H9 (cell line): ENCODE measurements at regions not wholly inside any gene's neighbourhood (a gene's known extent, or its start where the extent isn't known, plus 50 kb on each side); places are given as distances from the start of the nearest gene placed in this dataset.

Experiments used
- DNase-seq: peaks from one replicate; pipeline ENCODE4 v3.0.0-alpha.2; 2017
- H2AFZ ChIP-seq: one replicate; pipeline ENCODE4 v1.6.1; 2013; ENCODE audit warnings: mild to moderate bottlenecking, low read length, control low read depth, moderate library complexity
- H2AK5ac ChIP-seq: 2 replicates; pipeline ENCODE4 v1.6.1; 2013; ENCODE audit warnings: low read length, control low read depth, mixed read lengths; ENCODE audit not compliant: insufficient read length
- H2BK120ac ChIP-seq: one replicate; pipeline ENCODE4 v1.6.1; 2013; ENCODE audit warnings: low read depth, mild to moderate bottlenecking, low read length, control low read depth, inconsistent platforms; ENCODE audit not compliant: poor library complexity, severe bottlenecking
- H2BK12ac ChIP-seq: 2 replicates; pipeline ENCODE4 v1.6.1; 2013; ENCODE audit warnings: low read length, control low read depth, mixed read lengths, low read depth; ENCODE audit not compliant: insufficient read length
- H2BK15ac ChIP-seq: 2 replicates; pipeline ENCODE4 v1.6.1; 2013; ENCODE audit warnings: low read depth, low read length, control low read depth
- H2BK20ac ChIP-seq: one replicate; pipeline ENCODE4 v1.6.1; 2013; ENCODE audit warnings: low read depth, mild to moderate bottlenecking, low read length, control low read depth, inconsistent platforms; ENCODE audit not compliant: poor library complexity, severe bottlenecking
- H2BK5ac ChIP-seq: 2 replicates; pipeline ENCODE4 v1.6.1; 2013; ENCODE audit warnings: low read length, control low read depth, mixed read lengths; ENCODE audit not compliant: insufficient read length
- H3K14ac ChIP-seq: 2 replicates; pipeline ENCODE4 v1.6.1; 2013; ENCODE audit warnings: low read length, control low read depth; ENCODE audit not compliant: insufficient read depth
- H3K18ac ChIP-seq: 2 replicates; pipeline ENCODE4 v1.6.1; 2013; ENCODE audit warnings: low read depth, mild to moderate bottlenecking, mixed read lengths, low read length, control low read depth; ENCODE audit not compliant: insufficient read length
- H3K23ac ChIP-seq: 2 replicates; pipeline ENCODE4 v1.6.1; 2013; ENCODE audit warnings: low read length, control low read depth, mixed read lengths, low read depth; ENCODE audit not compliant: insufficient read length
- H3K23me2 ChIP-seq: 2 replicates; pipeline ENCODE4 v1.6.1; 2013; ENCODE audit warnings: low read depth, mild to moderate bottlenecking, mixed read lengths, low read length, control low read depth; ENCODE audit not compliant: insufficient read length, poor library complexity, severe bottlenecking
- H3K27ac ChIP-seq: 2 replicates; pipeline ENCODE4 v1.5.1; 2013; ENCODE audit warnings: low read length, control low read depth, mixed read lengths, low read depth; ENCODE audit not compliant: insufficient read length
- H3K27me3 ChIP-seq: 2 replicates; pipeline ENCODE4 v1.6.1; 2013; ENCODE audit warnings: low read length, control low read depth, inconsistent platforms; ENCODE audit not compliant: insufficient read depth
- H3K4ac ChIP-seq: 2 replicates; pipeline ENCODE4 v1.6.1; 2013; ENCODE audit warnings: low read depth, mild to moderate bottlenecking, control low read depth, inconsistent platforms, low read length, moderate library complexity
- H3K4me1 ChIP-seq: 2 replicates; pipeline ENCODE4 v1.6.1; 2013; ENCODE audit warnings: low read length, control low read depth, inconsistent platforms; ENCODE audit not compliant: insufficient read depth
- H3K4me2 ChIP-seq: 2 replicates; pipeline ENCODE4 v1.6.1; 2013; ENCODE audit warnings: low read length, control low read depth, mixed read lengths; ENCODE audit not compliant: insufficient read length, insufficient read depth
- H3K56ac ChIP-seq: 2 replicates; pipeline ENCODE4 v1.6.1; 2013; ENCODE audit warnings: low read depth, mild to moderate bottlenecking, mixed read lengths, low read length, control low read depth; ENCODE audit not compliant: insufficient read length
- H3K79me1 ChIP-seq: 2 replicates; pipeline ENCODE4 v1.6.1; 2013; ENCODE audit warnings: low read depth, mild to moderate bottlenecking, moderate library complexity, low read length, control low read depth, inconsistent platforms; ENCODE audit not compliant: insufficient read depth, poor library complexity, severe bottlenecking
- H3K79me2 ChIP-seq: 2 replicates; pipeline ENCODE4 v1.6.1; 2013; ENCODE audit warnings: low read length, control low read depth, inconsistent platforms; ENCODE audit not compliant: insufficient read depth
- H3K9ac ChIP-seq: 2 replicates; pipeline ENCODE4 v1.6.1; 2013; ENCODE audit warnings: low read length, control low read depth, mixed read lengths; ENCODE audit not compliant: insufficient read length; ENCODE audit errors: extremely low read depth
- H3K9me3 ChIP-seq: one replicate; pipeline ENCODE4 v1.6.1; 2013; ENCODE audit warnings: low read depth, low read length, inconsistent platforms; ENCODE audit not compliant: control insufficient read depth
- H3T11ph ChIP-seq: one replicate; pipeline ENCODE4 v1.6.1; 2013; ENCODE audit warnings: mild to moderate bottlenecking, low read length, control low read depth, inconsistent platforms
- H4K20me1 ChIP-seq: one replicate; pipeline ENCODE4 v1.6.1; 2013; ENCODE audit not compliant: control insufficient read depth, insufficient read length, insufficient read depth
- H4K5ac ChIP-seq: 2 replicates; pipeline ENCODE4 v1.6.1; 2013; ENCODE audit warnings: low read depth, mild to moderate bottlenecking, mixed read lengths, low read length, control low read depth; ENCODE audit not compliant: insufficient read length
- H4K8ac ChIP-seq: replicated peaks from 2 replicates; pipeline ENCODE4 v1.6.1; 2013; ENCODE audit warnings: low read length, control low read depth, mixed read lengths, low read depth; ENCODE audit not compliant: insufficient read length
- H4K91ac ChIP-seq: 2 replicates; pipeline ENCODE4 v1.6.1; 2013; ENCODE audit warnings: low read depth, mild to moderate bottlenecking, moderate library complexity, mixed read lengths, low read length, control low read depth; ENCODE audit not compliant: insufficient read length
- H3K27ac Mint-ChIP-seq, 3 experiments: 2 replicates in 2 of 3; 3 replicates in 1 of 3; pipeline ENCODE4 v1.8.0; 2020 to 2021; ENCODE audit warnings: mixed read lengths in 3 of 3, mild to moderate bottlenecking in 1 of 3, moderate library complexity in 1 of 3
- H3K27me3 Mint-ChIP-seq: 2 replicates; pipeline ENCODE4 v1.8.0; 2021; ENCODE audit warnings: low read depth, mild to moderate bottlenecking, moderate library complexity, mixed read lengths
- H3K36me3 Mint-ChIP-seq, 3 experiments: 2 replicates in 2 of 3; 3 replicates in 1 of 3; pipeline ENCODE4 v1.8.0; 2020 to 2021; ENCODE audit warnings: low read depth in 3 of 3, mixed read lengths in 3 of 3; ENCODE audit not compliant: insufficient read depth in 1 of 3
- H3K4me1 Mint-ChIP-seq, 2 experiments: 2 replicates each; pipeline ENCODE4 v1.8.0; 2020; ENCODE audit warnings: mixed read lengths in 2 of 2
- H3K4me3 Mint-ChIP-seq, 2 experiments: 2 replicates in 1 of 2; 3 replicates in 1 of 2; pipeline ENCODE4 v1.8.0; 2020 to 2021; ENCODE audit warnings: mild to moderate bottlenecking in 2 of 2, mixed read lengths in 2 of 2, moderate library complexity in 1 of 2
- H3K9me3 Mint-ChIP-seq, 2 experiments: 2 replicates in 1 of 2; 3 replicates in 1 of 2; pipeline ENCODE4 v1.8.0; 2020; ENCODE audit warnings: mild to moderate bottlenecking in 2 of 2, mixed read lengths in 2 of 2, moderate library complexity in 1 of 2
- CTCF ChIP-seq: fragments of 200-600 bp; sonication (generic); conservative IDR thresholded peaks from 3 replicates; pipeline ENCODE4 v1.8.0; 2021; ENCODE audit warnings: antibody characterized with exemption, mild to moderate bottlenecking
- WGBS: extraction: QIAGEN DNeasy Blood & Tissue Kit; methylation state at CpG from one replicate; pipeline ENCODE4 v1.1.7; 2013; ENCODE audit warnings: missing lambda C conversion rate, low lambda C conversion rate, mixed read lengths; ENCODE audit not compliant: insufficient read length; ENCODE audit errors: extremely low coverage; 5-methylcytosine and 5-hydroxymethylcytosine counted together

GRCh38 chr9:89916001-89916597, 311.3 kb downstream of the GADD45G start:
- Mint-ChIP-seq H3K9me3 (no peaks in the 10 kb centered on the region; a peak in 1 of 5 replicates), H3K27me3 (peaks cover 10% of the 10 kb centered on the region), H3K4me1 (peaks cover 20 to 36% of the 10 kb centered on the region in 2 experiments), H3K4me3 (no peak overlapping the region), H3K36me3 (no peaks in the 10 kb centered on the region), H3K27ac (no peak overlapping the region)
- Histone ChIP-seq H2BK5ac (no peak overlapping the region), H3K4me1 (0 out of 2 replicates have a peak, but pooled peaks cover 1% of the 10 kb centered on the region), H2BK120ac (no peak overlapping the region), H2AFZ (no peak overlapping the region), H4K8ac (no peak overlapping the region), H4K5ac (no peak overlapping the region), H3K18ac (no peak overlapping the region), H3K4ac (no peak overlapping the region), H2BK20ac (no peak overlapping the region), H2BK15ac (no peak overlapping the region), H3K9ac (no peak overlapping the region), H3K27ac (no peak overlapping the region), H2BK12ac (no peak overlapping the region), H3K56ac (no peak overlapping the region), H3K79me2 (no peaks in the 10 kb centered on the region), H3K23me2 (no peaks in the 10 kb centered on the region), H4K20me1 (no peaks in the 10 kb centered on the region), H3K27me3 (no peaks in the 10 kb centered on the region; the same call in 1 of the 2 replicates), H3K14ac (no peak overlapping the region), H4K91ac (no peak overlapping the region), H3K79me1 (no peaks in the 10 kb centered on the region), H2AK5ac (no peak overlapping the region), H3K23ac (no peak overlapping the region), H3T11ph (no peak overlapping the region), H3K4me2 (no peak overlapping the region), H3K9me3 (no peaks in the 10 kb centered on the region)
- TF ChIP-seq CTCF, result no peak
- DNase-seq, result no peak
- no CpG with 5 or more reads among the region's 6 CpGs for WGBS
